ENCODE measurements at regions not wholly inside any gene's neighbourhood (a gene's known extent, or its start where the extent isn't known, plus 50 kb on each side); places are given as distances from the start of the nearest gene placed in this dataset.

GRCh38 chr1:106751002-106751401 is 305.5 kb upstream of the PRMT6 start:
- no peaks in the 10 kb centered on the region for H3K27me3 ChIP-seq (replicated peaks; ENCODE audit: control insufficient read depth, insufficient read depth, low read length)
- no peaks in the 10 kb centered on the region for H3K36me3 ChIP-seq (ENCODE audit: control insufficient read depth, insufficient read depth, low read length)
- ChIA-PET POLR2A (no interaction called here), CTCF (no interaction called here)
- H3K4me1 ChIP-seq, result no peaks in the 10 kb centered on the region
- DNase-seq, result no peak
- no peaks in the 10 kb centered on the region for H3K9me3 ChIP-seq
- no peaks in the 10 kb centered on the region for H3K9me3 Mint-ChIP-seq (ENCODE audit: unreplicated experiment)
- TF ChIP-seq, protein P1, sequence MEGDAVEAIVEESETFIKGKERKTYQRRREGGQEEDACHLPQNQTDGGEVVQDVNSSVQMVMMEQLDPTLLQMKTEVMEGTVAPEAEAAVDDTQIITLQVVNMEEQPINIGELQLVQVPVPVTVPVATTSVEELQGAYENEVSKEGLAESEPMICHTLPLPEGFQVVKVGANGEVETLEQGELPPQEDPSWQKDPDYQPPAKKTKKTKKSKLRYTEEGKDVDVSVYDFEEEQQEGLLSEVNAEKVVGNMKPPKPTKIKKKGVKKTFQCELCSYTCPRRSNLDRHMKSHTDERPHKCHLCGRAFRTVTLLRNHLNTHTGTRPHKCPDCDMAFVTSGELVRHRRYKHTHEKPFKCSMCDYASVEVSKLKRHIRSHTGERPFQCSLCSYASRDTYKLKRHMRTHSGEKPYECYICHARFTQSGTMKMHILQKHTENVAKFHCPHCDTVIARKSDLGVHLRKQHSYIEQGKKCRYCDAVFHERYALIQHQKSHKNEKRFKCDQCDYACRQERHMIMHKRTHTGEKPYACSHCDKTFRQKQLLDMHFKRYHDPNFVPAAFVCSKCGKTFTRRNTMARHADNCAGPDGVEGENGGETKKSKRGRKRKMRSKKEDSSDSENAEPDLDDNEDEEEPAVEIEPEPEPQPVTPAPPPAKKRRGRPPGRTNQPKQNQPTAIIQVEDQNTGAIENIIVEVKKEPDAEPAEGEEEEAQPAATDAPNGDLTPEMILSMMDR (IDR thresholded peaks at IDR 0.05; ENCODE audit: insufficient read depth in 1 of 2, low read depth in 1 of 2, low read length in 1 of 2, severe bottlenecking in 1 of 2, unreplicated experiment in 1 of 2), result no peak
- H3K36me3 Mint-ChIP-seq (ENCODE audit: insufficient read depth, unreplicated experiment), result no peaks in the 10 kb centered on the region
- H3K4me3 Mint-ChIP-seq (ENCODE audit: unreplicated experiment), result no peak overlapping the region
- no peak overlapping the region for H3K4me3 ChIP-seq (ENCODE audit: low read depth, low read length)
- no TSS peak for BruUV-seq (replicated peaks)
- H3K27ac Mint-ChIP-seq (ENCODE audit: unreplicated experiment), result no peak overlapping the region
- no peaks in the 10 kb centered on the region for H3K4me1 Mint-ChIP-seq (ENCODE audit: low read depth, unreplicated experiment)
- H3K27me3 Mint-ChIP-seq (ENCODE audit: insufficient read depth, unreplicated experiment), result no peaks in the 10 kb centered on the region
- intact Hi-C loops (cut with micrococcal nuclease; ENCODE audit: unreplicated experiment), result no loop called here

GRCh38 chr1:106753066-106753465 is 303.4 kb upstream of the PRMT6 start:
- no peaks in the 10 kb centered on the region for H3K4me1 Mint-ChIP-seq (ENCODE audit: low read depth, unreplicated experiment)
- Histone ChIP-seq H3K4me1 (no peaks in the 10 kb centered on the region), H3K36me3 (ENCODE audit: control insufficient read depth, insufficient read depth, low read length) (no peaks in the 10 kb centered on the region), H3K27me3 (replicated peaks; ENCODE audit: control insufficient read depth, insufficient read depth, low read length) (no peaks in the 10 kb centered on the region), H3K4me3 (ENCODE audit: low read depth, low read length) (no peak overlapping the region), H3K9me3 (no peaks in the 10 kb centered on the region)
- H3K4me3 Mint-ChIP-seq (ENCODE audit: unreplicated experiment), result no peak overlapping the region
- no peaks in the 10 kb centered on the region for H3K36me3 Mint-ChIP-seq (ENCODE audit: insufficient read depth, unreplicated experiment)
- no peaks in the 10 kb centered on the region for H3K27me3 Mint-ChIP-seq (ENCODE audit: insufficient read depth, unreplicated experiment)
- TF ChIP-seq, protein P1 (IDR thresholded peaks at IDR 0.05; ENCODE audit: insufficient read depth in 1 of 2, low read depth in 1 of 2, low read length in 1 of 2, severe bottlenecking in 1 of 2, unreplicated experiment in 1 of 2), result no peak
- intact Hi-C loops (cut with micrococcal nuclease; ENCODE audit: unreplicated experiment), result no loop called here
- POLR2A ChIA-PET, result no interaction called here
- DNase-seq, result no peak
- BruUV-seq (replicated peaks), result no TSS peak
- no peaks in the 10 kb centered on the region for H3K9me3 Mint-ChIP-seq (ENCODE audit: unreplicated experiment)
- CTCF ChIA-PET, result no interaction called here
- H3K27ac Mint-ChIP-seq (ENCODE audit: unreplicated experiment), result no peak overlapping the region

DNA sequence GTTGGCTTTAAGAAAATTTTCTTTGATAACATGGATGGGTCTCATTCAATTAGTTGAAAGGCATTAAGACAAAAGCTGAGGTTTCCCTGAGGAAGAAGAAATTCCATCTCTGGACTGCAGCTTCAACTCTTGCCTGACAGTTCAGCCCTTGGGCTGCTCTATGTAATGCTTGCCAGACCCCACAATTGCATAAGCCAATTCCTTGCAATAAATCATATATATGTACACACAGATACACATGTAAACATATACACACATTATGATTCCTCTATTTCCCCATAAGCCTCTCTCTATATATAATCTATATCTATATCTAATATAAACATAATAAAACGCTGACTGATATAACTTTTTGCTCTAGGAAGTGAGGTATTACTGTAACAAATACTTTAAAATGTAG is 301.5 kb upstream of the PRMT6 start:
- ChIA-PET CTCF (no interaction called here), POLR2A (no interaction called here)
- H3K36me3 Mint-ChIP-seq (ENCODE audit: insufficient read depth, unreplicated experiment), result no peaks in the 10 kb centered on the region
- no peak overlapping the region for H3K27ac Mint-ChIP-seq (ENCODE audit: unreplicated experiment)
- Histone ChIP-seq H3K9me3 (no peaks in the 10 kb centered on the region), H3K4me1 (no peaks in the 10 kb centered on the region), H3K4me3 (ENCODE audit: low read depth, low read length) (no peak overlapping the region), H3K36me3 (ENCODE audit: control insufficient read depth, insufficient read depth, low read length) (no peaks in the 10 kb centered on the region), H3K27me3 (replicated peaks; ENCODE audit: control insufficient read depth, insufficient read depth, low read length) (no peaks in the 10 kb centered on the region)
- no peak overlapping the region for H3K4me3 Mint-ChIP-seq (ENCODE audit: unreplicated experiment)
- no peaks in the 10 kb centered on the region for H3K9me3 Mint-ChIP-seq (ENCODE audit: unreplicated experiment)
- H3K27me3 Mint-ChIP-seq (ENCODE audit: insufficient read depth, unreplicated experiment), result peaks cover 3% of the 10 kb centered on the region
- no TSS peak for BruUV-seq (replicated peaks)
- TF ChIP-seq, protein P1 (IDR thresholded peaks at IDR 0.05; ENCODE audit: insufficient read depth in 1 of 2, low read depth in 1 of 2, low read length in 1 of 2, severe bottlenecking in 1 of 2, unreplicated experiment in 1 of 2), result no peak
- no peak for DNase-seq
- intact Hi-C loops (cut with micrococcal nuclease; ENCODE audit: unreplicated experiment), result no loop called here
- no peaks in the 10 kb centered on the region for H3K4me1 Mint-ChIP-seq (ENCODE audit: low read depth, unreplicated experiment)
